ENCODE measurements at regions not wholly inside any gene's neighbourhood (a gene's known extent, or its start where the extent isn't known, plus 50 kb on each side); places are given as distances from the start of the nearest gene placed in this dataset.

DNA sequence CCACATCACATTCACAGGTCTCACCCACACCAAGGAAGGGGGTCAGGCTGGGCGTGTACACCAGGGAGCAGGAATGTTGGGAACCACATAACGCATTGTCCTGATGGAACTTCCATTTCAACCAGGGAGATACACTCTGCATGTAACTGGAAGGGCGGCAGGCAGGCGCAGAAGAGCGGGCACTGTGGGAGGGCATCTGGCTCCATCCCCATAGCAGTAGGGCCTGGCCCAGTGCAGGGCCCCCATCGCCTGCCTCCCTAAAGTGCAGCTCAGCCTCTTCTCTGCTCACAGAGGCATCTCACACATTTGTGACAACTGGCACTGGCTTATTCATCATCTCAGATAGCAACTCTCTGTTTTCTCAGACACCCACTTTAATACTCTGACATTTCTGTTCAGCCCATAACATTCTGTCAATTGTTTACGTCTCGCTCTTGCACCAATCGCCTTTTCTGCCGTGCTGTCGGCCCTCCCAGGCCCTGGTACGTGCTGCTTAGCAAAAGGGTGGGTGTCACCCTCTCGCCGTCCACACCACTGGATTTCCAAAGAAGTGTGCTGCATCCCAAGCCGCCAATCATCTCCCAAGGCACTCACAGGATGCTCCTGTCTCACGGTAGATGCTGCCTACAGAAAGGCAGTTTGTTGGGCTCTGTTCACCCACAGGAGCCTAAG lies 353.3 kb upstream of the ZNF507 start:
- Histone ChIP-seq H3K36me3 (ENCODE audit: control insufficient read depth, insufficient read depth, low read length) (no peaks in the 10 kb centered on the region), H3K27ac (ENCODE audit: insufficient read depth, low read length, poor library complexity, severe bottlenecking) (no peak overlapping the region), H3K4me1 (ENCODE audit: control insufficient read depth, insufficient read depth, low read length, poor library complexity, severe bottlenecking) (no peaks in the 10 kb centered on the region), H3K27me3 (ENCODE audit: control insufficient read depth, insufficient read depth, low read length) (no peaks in the 10 kb centered on the region), H3K9me3 (ENCODE audit: control insufficient read depth in 2 of 2, low read length in 2 of 2) (no peaks in the 10 kb centered on the region), H3K4me3 (ENCODE audit: low read depth, low read length) (no peak overlapping the region)
- DNase-seq (no peak), ATAC-seq (ENCODE audit: low read depth in 2 of 2) (no peak)
- no peaks in the 10 kb centered on the region for H3K36me3 Mint-ChIP-seq
- H3K4me1 Mint-ChIP-seq: no peaks in the 10 kb centered on the region
- no peak overlapping the region for H3K4me3 Mint-ChIP-seq
- H3K27ac Mint-ChIP-seq: no peak overlapping the region
- H3K27me3 Mint-ChIP-seq: no peaks in the 10 kb centered on the region
- peaks cover 0 to 10% (median 2%) of the 10 kb centered on the region in 7 donors for H3K9me3 Mint-ChIP-seq

DNA sequence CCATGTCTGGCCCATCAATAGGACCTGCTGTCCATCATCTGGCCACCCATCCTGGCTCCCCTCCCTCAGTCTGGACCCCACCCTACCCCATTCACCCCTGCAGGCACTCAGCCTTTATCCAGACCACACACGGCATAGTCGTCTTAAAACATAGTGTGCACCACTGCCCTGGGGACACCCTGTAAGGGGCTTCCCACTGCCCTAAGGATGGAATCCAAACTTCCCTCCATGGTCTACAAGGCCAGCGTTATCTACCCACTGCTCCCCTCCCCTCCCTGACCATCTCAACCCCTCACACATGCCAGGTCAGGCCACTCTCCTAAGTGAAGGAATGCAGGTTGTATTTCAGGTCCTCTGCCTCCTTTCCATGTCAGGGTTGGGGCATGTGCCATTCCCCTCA lies 352.7 kb upstream of the ZNF507 start:
- no peak overlapping the region for H3K4me3 Mint-ChIP-seq
- H3K36me3 Mint-ChIP-seq: no peaks in the 10 kb centered on the region
- no peaks in the 10 kb centered on the region for H3K27me3 Mint-ChIP-seq
- Histone ChIP-seq H3K36me3 (ENCODE audit: control insufficient read depth, insufficient read depth, low read length) (no peaks in the 10 kb centered on the region), H3K27me3 (ENCODE audit: control insufficient read depth, insufficient read depth, low read length) (no peaks in the 10 kb centered on the region), H3K4me3 (ENCODE audit: low read depth, low read length) (no peak overlapping the region), H3K9me3 (ENCODE audit: control insufficient read depth in 2 of 2, low read length in 2 of 2) (no peaks in the 10 kb centered on the region), H3K27ac (ENCODE audit: insufficient read depth, low read length, poor library complexity, severe bottlenecking) (no peak overlapping the region), H3K4me1 (ENCODE audit: control insufficient read depth, insufficient read depth, low read length, poor library complexity, severe bottlenecking) (no peaks in the 10 kb centered on the region)
- no peaks in the 10 kb centered on the region for H3K4me1 Mint-ChIP-seq
- ATAC-seq (ENCODE audit: low read depth in 2 of 2): no peak
- no peak overlapping the region for H3K27ac Mint-ChIP-seq
- DNase-seq: no peak
- H3K9me3 Mint-ChIP-seq: peaks cover 0 to 10% (median 3%) of the 10 kb centered on the region in 7 donors

DNA sequence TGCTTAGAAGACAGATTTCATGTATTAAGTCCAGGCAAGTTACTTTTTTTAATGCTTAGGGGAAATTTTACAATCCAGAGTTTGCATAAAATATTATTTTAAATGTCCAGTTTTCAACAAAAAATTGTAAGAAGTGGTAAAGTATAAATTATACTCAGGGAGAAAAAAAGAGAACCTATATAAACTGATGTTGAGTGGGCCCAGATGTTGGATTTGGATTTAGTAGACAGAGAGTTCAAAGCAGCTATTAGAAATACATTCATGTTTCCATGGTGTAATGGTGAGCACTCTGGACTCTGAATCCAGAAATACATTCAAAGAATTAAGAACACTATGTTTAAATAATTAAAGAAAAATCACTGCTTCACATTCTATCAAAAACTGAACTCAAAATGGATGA lies 349.9 kb upstream of the ZNF507 start:
- Histone ChIP-seq H3K36me3 (ENCODE audit: control insufficient read depth, insufficient read depth, low read length) (no peaks in the 10 kb centered on the region), H3K27ac (ENCODE audit: insufficient read depth, low read length, poor library complexity, severe bottlenecking) (no peak overlapping the region), H3K27me3 (ENCODE audit: control insufficient read depth, insufficient read depth, low read length) (no peaks in the 10 kb centered on the region), H3K4me1 (ENCODE audit: control insufficient read depth, insufficient read depth, low read length, poor library complexity, severe bottlenecking) (no peaks in the 10 kb centered on the region), H3K9me3 (ENCODE audit: control insufficient read depth in 2 of 2, low read length in 2 of 2) (no peaks in the 10 kb centered on the region), H3K4me3 (ENCODE audit: low read depth, low read length) (no peak overlapping the region)
- no peaks in the 10 kb centered on the region for H3K27me3 Mint-ChIP-seq
- no peak for DNase-seq
- peaks cover 0 to 6% (median 1%) of the 10 kb centered on the region in 7 donors for H3K9me3 Mint-ChIP-seq
- no peaks in the 10 kb centered on the region for H3K36me3 Mint-ChIP-seq
- ATAC-seq (ENCODE audit: low read depth in 2 of 2): no peak
- H3K27ac Mint-ChIP-seq: no peak overlapping the region
- no peak overlapping the region for H3K4me3 Mint-ChIP-seq
- H3K4me1 Mint-ChIP-seq: no peaks in the 10 kb centered on the region

DNA sequence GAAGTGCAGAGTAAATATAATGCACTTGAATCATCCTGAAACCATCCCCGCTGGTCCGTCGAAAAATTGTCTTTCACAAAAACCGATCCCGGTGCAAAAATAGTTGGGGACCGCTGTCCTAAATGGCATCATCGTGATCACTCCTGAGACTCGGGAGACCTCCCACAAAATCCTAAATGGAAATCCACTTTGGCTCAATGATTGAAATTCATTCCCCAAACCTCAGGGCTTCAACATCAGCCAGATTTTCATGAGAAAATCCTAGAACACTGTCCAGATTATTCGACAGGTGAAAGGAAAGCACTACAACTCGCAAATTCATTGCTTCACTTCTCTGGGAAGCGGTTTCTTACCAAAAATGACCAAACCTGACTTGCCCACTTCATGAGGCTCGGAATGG lies 335.3 kb upstream of the ZNF507 start:
- no peak overlapping the region for H3K27ac Mint-ChIP-seq
- H3K4me3 Mint-ChIP-seq: no peak overlapping the region
- H3K4me1 ChIP-seq (ENCODE audit: control insufficient read depth, insufficient read depth, low read length, poor library complexity, severe bottlenecking): no peaks in the 10 kb centered on the region
- H3K4me1 Mint-ChIP-seq: no peaks in the 10 kb centered on the region
- no peaks in the 10 kb centered on the region for H3K36me3 Mint-ChIP-seq
- H3K4me3 ChIP-seq (ENCODE audit: low read depth, low read length): no peak overlapping the region
- no peak for DNase-seq
- no peaks in the 10 kb centered on the region for H3K27me3 ChIP-seq (ENCODE audit: control insufficient read depth, insufficient read depth, low read length)
- no peaks in the 10 kb centered on the region for H3K36me3 ChIP-seq (ENCODE audit: control insufficient read depth, insufficient read depth, low read length)
- no peaks in the 10 kb centered on the region for H3K9me3 ChIP-seq (ENCODE audit: control insufficient read depth in 2 of 2, low read length in 2 of 2)
- H3K27ac ChIP-seq (ENCODE audit: insufficient read depth, low read length, poor library complexity, severe bottlenecking): no peak overlapping the region
- H3K27me3 Mint-ChIP-seq: peaks cover 4% of the 10 kb centered on the region
- no peaks in the 10 kb centered on the region for H3K9me3 Mint-ChIP-seq
- no peak for ATAC-seq (ENCODE audit: low read depth in 2 of 2)

DNA sequence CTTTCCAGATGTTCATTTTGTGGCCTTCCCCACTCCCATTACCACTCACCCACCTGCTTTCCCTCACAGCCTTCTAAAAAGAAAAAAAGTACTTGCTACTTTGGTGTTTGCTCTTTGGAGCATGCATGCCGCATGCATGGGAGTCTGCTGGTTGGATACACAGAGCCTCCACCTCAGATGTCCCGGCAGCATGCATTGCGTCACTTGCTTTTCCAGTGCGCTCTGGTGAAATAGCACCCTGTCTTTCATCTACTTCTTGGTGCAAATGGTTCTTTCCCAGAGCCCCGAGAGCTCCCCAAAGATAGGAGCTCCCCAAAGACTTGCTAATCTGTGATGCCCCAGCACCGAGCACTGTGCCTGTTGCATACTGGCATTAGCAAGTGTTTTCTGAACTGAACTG lies 333.2 kb upstream of the ZNF507 start:
- H3K27ac Mint-ChIP-seq: no peak overlapping the region
- no peaks in the 10 kb centered on the region for H3K4me1 Mint-ChIP-seq
- DNase-seq: no peak
- no peaks in the 10 kb centered on the region for H3K4me1 ChIP-seq (ENCODE audit: control insufficient read depth, insufficient read depth, low read length, poor library complexity, severe bottlenecking)
- H3K27me3 ChIP-seq (ENCODE audit: control insufficient read depth, insufficient read depth, low read length): no peaks in the 10 kb centered on the region
- H3K4me3 Mint-ChIP-seq: no peak overlapping the region
- ATAC-seq (ENCODE audit: low read depth in 2 of 2): no peak
- H3K9me3 ChIP-seq (ENCODE audit: control insufficient read depth in 2 of 2, low read length in 2 of 2): no peaks in the 10 kb centered on the region
- H3K9me3 Mint-ChIP-seq: no peaks in the 10 kb centered on the region
- no peak overlapping the region for H3K27ac ChIP-seq (ENCODE audit: insufficient read depth, low read length, poor library complexity, severe bottlenecking)
- peaks cover 4% of the 10 kb centered on the region for H3K27me3 Mint-ChIP-seq
- H3K4me3 ChIP-seq (ENCODE audit: low read depth, low read length): no peak overlapping the region
- no peaks in the 10 kb centered on the region for H3K36me3 Mint-ChIP-seq
- no peaks in the 10 kb centered on the region for H3K36me3 ChIP-seq (ENCODE audit: control insufficient read depth, insufficient read depth, low read length)

DNA sequence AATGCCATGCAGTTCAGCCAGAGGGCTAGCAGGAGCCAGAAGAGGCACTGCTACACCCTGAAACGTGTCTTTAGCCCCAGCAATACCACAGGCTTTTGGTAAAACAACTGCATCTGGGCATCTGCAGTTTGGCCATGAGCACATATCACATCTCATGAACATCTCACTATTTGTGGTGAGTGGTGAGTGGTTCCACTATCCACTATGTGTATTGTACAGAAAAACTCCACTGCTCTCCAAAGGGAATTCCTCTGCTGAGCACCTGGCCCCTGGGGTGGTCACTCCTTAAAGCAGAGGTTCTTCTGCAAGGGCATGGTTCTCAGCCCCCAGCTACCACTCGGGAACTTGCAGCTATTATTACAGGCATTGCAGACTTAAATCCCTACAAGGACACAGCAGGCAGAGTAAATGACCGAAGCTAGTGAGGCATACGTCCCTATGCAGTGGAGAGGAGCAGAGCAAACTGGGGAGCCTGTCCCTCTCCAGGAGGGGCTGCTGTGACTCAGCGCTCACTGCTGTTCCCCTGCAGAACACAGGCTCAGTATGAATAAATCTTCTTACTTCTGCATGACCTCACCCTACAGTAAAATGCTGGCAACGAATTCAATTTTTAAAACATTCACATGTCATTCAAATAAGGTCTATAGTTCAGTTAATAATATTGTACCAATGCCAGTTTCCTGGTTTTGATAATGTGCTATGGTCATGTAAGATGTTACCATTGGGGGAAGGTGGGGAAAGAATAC lies 332.4 kb upstream of the ZNF507 start:
- no peaks in the 10 kb centered on the region for H3K36me3 ChIP-seq (ENCODE audit: control insufficient read depth, insufficient read depth, low read length)
- H3K4me1 Mint-ChIP-seq: no peaks in the 10 kb centered on the region
- H3K36me3 Mint-ChIP-seq: no peaks in the 10 kb centered on the region
- H3K9me3 ChIP-seq (ENCODE audit: control insufficient read depth in 2 of 2, low read length in 2 of 2): no peaks in the 10 kb centered on the region
- no peak for DNase-seq
- no peak for ATAC-seq (ENCODE audit: low read depth in 2 of 2)
- H3K4me3 Mint-ChIP-seq: no peak overlapping the region
- H3K27me3 ChIP-seq (ENCODE audit: control insufficient read depth, insufficient read depth, low read length): no peaks in the 10 kb centered on the region
- no peaks in the 10 kb centered on the region for H3K9me3 Mint-ChIP-seq
- no peak overlapping the region for H3K27ac ChIP-seq (ENCODE audit: insufficient read depth, low read length, poor library complexity, severe bottlenecking)
- peaks cover 4% of the 10 kb centered on the region for H3K27me3 Mint-ChIP-seq
- no peak overlapping the region for H3K4me3 ChIP-seq (ENCODE audit: low read depth, low read length)
- H3K27ac Mint-ChIP-seq: no peak overlapping the region
- no peaks in the 10 kb centered on the region for H3K4me1 ChIP-seq (ENCODE audit: control insufficient read depth, insufficient read depth, low read length, poor library complexity, severe bottlenecking)

DNA sequence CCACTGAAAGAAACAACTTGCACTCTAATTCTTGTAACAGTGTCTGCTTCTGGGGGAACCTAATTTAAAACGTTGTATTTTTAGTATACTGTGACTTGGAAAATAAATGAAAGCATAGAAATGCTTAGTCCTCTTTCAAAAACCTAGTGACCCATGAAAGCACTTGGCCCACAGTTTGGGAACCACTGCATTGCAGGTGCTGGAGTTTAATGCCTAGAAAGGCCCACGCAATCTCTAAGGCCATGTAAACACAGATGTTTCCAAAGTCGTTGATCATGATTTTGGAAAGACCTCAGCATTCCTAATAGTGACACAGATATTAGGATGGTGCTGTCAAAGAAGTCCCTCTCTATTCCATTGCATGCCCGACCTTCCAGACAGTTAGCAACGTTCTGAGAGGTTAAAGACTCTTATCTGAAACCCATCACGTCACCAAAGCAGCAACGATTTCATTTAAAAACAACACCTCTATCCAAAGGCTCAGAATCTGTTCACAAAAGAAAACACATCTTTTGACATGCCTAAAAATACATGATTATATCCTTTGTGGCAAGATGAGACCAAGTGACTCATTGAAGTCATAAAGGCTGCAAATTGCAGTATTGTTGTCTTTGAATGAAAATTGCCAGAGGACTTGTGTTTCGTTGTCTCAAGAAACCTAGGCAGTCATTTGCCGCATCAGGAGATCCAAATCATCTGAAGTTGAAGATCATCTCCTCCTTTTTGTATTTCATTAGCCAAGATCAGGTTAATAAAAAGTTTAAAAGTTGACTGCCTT lies 328.0 kb upstream of the ZNF507 start:
- Mint-ChIP-seq H3K36me3 (no peaks in the 10 kb centered on the region), H3K27me3 (no peaks in the 10 kb centered on the region), H3K9me3 (peaks cover 0 to 4% (median 3%) of the 10 kb centered on the region in 7 donors), H3K27ac (no peak overlapping the region), H3K4me1 (no peaks in the 10 kb centered on the region), H3K4me3 (no peak overlapping the region)
- Histone ChIP-seq H3K4me3 (ENCODE audit: low read depth, low read length) (no peak overlapping the region), H3K27ac (ENCODE audit: insufficient read depth, low read length, poor library complexity, severe bottlenecking) (no peak overlapping the region), H3K4me1 (ENCODE audit: control insufficient read depth, insufficient read depth, low read length, poor library complexity, severe bottlenecking) (no peaks in the 10 kb centered on the region), H3K9me3 (ENCODE audit: control insufficient read depth in 2 of 2, low read length in 2 of 2) (no peaks in the 10 kb centered on the region), H3K36me3 (ENCODE audit: control insufficient read depth, insufficient read depth, low read length) (no peaks in the 10 kb centered on the region), H3K27me3 (ENCODE audit: control insufficient read depth, insufficient read depth, low read length) (no peaks in the 10 kb centered on the region)
- ATAC-seq (ENCODE audit: low read depth in 2 of 2) (no peak), DNase-seq (no peak)

Measured in CD4-positive, CD25-positive, alpha-beta regulatory T cell (primary cell).